ENCODE measurements at regions not wholly inside any gene's neighbourhood (a gene's known extent, or its start where the extent isn't known, plus 50 kb on each side); places are given as distances from the start of the nearest gene placed in this dataset.
A peak's percentile ranks its signal among the peaks of the same experiment; 100 is the strongest.

DNA sequence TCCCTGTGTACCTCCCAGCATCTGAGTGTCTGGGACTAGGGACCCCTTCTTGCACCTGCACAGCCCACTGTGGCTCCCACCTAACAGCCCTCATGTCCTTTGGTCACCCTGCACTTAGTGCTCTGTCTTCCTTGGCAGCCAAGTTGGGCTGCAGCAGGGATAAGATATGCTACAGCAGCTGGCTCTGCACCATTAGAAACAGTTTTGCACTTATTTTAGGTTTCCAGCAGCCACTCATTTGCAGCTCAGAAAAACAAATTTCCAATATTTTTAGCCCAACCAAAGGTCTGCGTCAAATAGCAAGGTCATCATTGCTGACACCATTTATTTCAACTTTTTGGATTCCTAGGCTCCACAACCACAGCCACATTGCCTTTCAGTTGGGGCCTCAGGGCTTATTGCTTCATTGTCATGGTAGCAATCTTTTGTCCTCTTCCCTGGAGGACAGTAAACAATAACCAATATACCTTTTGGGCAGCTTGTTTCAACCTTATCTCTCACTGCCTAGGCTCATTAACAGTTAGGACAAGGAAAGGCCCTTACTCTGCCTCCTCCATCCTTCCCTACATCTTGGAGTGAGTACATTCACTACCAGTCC, 263.9 kb downstream of the COX7C start:
- no peak overlapping the region for H3K27ac Mint-ChIP-seq
- DNase-seq (no peak), ATAC-seq (no peak)
- ChIA-PET CTCF (interaction anchor here (1.1 to 2.6 kb wide), 2 partner anchors 131 to 503 kb away, joined by 3 to 23 read pairs; no protein-coding TSS in a partner anchor), POLR2A (no interaction called here)
- H3K4me3 Mint-ChIP-seq: no peak overlapping the region
- H3K9me3 Mint-ChIP-seq (ENCODE audit: insufficient read depth): no peaks in the 10 kb centered on the region
- H3K4me1 Mint-ChIP-seq (ENCODE audit: low read depth): no peaks in the 10 kb centered on the region
- H3K36me3 Mint-ChIP-seq (ENCODE audit: low read depth): no peaks in the 10 kb centered on the region
- peaks cover 7% of the 10 kb centered on the region for H3K27me3 Mint-ChIP-seq (ENCODE audit: low read depth)

DNA sequence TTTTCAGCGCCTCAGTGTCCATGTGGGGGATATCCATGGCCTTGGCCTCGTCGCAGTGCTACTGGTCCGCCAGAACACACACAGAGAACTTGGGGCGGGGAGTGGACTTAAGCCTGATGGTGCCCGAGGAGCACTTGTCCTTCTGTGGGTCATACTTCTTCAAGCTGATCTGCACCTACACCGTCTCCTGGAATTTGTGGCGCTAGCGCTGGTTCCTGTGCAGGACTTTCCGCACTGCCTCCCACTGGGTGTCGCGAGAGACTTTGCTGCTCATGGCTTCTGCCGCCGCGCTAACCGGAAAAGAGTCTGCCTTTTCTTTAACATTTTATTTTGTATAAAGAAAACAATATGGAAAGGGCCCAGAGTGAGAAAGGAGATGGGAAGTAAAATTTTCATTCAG, 266.9 kb downstream of the COX7C start:
- no peak for ATAC-seq
- Mint-ChIP-seq H3K4me1 (ENCODE audit: low read depth) (no peaks in the 10 kb centered on the region), H3K27me3 (ENCODE audit: low read depth) (peaks cover 3% of the 10 kb centered on the region), H3K36me3 (ENCODE audit: low read depth) (no peaks in the 10 kb centered on the region), H3K4me3 (no peak overlapping the region), H3K9me3 (ENCODE audit: insufficient read depth) (no peaks in the 10 kb centered on the region), H3K27ac (no peak overlapping the region)
- ChIA-PET POLR2A (no interaction called here), CTCF (no interaction called here)
- DNase-seq: no peak

DNA sequence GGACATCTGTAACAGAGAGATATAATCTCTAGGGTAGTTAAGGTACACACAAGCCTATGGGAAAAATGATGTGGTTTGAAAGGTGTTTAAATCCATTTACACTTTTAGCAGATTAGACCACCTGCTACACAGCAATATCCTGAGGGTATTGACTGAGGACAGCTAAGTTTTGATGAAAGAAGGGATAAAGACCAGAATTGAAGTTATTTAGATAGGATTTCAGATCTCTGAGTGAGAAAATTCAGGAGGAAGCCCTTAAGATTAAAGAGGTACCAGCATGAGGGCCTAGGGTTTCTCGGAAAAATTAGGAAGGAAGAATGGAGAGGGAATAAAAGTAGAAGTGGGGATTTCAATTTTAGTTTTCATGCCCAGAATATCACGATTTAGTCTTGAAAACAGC, 267.3 kb downstream of the COX7C start:
- ChIA-PET CTCF (no interaction called here), POLR2A (no interaction called here)
- peaks cover 3% of the 10 kb centered on the region for H3K27me3 Mint-ChIP-seq (ENCODE audit: low read depth)
- H3K9me3 Mint-ChIP-seq (ENCODE audit: insufficient read depth): no peaks in the 10 kb centered on the region
- no peaks in the 10 kb centered on the region for H3K4me1 Mint-ChIP-seq (ENCODE audit: low read depth)
- no peak overlapping the region for H3K27ac Mint-ChIP-seq
- no peak overlapping the region for H3K4me3 Mint-ChIP-seq
- DNase-seq (no peak), ATAC-seq (no peak)
- H3K36me3 Mint-ChIP-seq (ENCODE audit: low read depth): no peaks in the 10 kb centered on the region

DNA sequence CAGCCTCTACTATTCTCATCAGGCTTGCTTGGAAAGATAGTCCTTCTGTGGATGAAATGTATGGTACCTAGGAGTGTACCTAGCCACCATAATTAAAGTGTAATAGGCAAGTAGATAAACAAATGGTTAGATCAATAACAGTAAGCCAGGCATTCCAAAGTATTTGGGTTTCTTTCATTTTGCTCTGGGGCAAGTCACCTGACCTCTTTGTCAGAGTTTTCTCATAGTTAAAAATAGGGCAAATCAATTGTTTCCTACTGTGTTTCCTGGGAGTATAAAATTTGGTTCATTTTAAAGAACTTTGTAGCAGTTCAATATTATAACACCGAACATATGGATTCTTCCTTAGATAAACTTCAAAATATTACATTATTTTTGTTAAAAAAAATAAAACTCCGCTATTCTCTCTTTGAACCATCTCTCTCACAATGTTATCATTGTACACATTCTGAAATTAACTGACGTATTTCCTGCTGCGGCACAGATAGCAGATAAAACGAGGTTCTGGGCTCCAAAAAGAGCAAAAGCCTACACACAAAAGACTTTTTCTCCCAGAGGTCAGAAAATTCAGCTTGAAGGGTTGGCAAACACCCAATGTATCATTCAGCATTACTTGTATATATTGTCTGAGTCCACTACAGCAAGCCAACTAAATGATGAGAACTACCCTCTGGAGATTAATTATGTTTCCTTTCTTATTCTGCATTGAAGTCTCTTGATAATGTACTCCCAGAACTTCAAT, 267.9 kb downstream of the COX7C start:
- CTCF ChIA-PET: no interaction called here
- Mint-ChIP-seq H3K9me3 (ENCODE audit: insufficient read depth) (no peaks in the 10 kb centered on the region), H3K4me1 (ENCODE audit: low read depth) (no peaks in the 10 kb centered on the region), H3K36me3 (ENCODE audit: low read depth) (no peaks in the 10 kb centered on the region), H3K4me3 (no peak overlapping the region), H3K27ac (no peak overlapping the region), H3K27me3 (ENCODE audit: low read depth) (peaks cover 3% of the 10 kb centered on the region)
- ATAC-seq: no peak
- POLR2A ChIA-PET: no interaction called here
- no peak for DNase-seq

DNA sequence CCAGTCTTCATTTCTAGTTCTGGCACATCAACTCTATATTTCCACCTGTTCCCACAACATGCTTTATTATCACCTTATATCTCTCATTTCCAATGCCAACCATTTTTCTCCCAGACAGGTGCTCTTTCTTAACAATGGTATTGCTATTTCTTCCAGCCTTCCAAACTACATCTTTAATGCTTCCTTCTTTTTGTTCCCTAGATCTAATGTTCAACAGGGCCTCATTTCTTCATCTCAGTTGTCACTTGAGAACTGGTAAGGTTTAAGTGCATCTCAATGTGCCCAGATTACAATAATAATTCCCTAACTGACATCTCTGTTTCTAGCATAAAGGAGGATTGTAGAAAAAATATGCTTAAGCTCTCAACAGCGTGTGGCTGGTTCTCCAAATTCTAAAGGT, 272.6 kb downstream of the COX7C start:
- no peak for ATAC-seq
- H3K36me3 Mint-ChIP-seq (ENCODE audit: low read depth): no peaks in the 10 kb centered on the region
- no peaks in the 10 kb centered on the region for H3K4me1 Mint-ChIP-seq (ENCODE audit: low read depth)
- no peak overlapping the region for H3K27ac Mint-ChIP-seq
- DNase-seq: no peak
- ChIA-PET POLR2A (no interaction called here), CTCF (interaction anchor here (1.3 kb wide), 1 partner anchor 10 kb away, joined by 4 read pairs; no protein-coding TSS in a partner anchor)
- H3K27me3 Mint-ChIP-seq (ENCODE audit: low read depth): peaks cover 3% of the 10 kb centered on the region
- no peak overlapping the region for H3K4me3 Mint-ChIP-seq
- H3K9me3 Mint-ChIP-seq (ENCODE audit: insufficient read depth): no peaks in the 10 kb centered on the region

DNA sequence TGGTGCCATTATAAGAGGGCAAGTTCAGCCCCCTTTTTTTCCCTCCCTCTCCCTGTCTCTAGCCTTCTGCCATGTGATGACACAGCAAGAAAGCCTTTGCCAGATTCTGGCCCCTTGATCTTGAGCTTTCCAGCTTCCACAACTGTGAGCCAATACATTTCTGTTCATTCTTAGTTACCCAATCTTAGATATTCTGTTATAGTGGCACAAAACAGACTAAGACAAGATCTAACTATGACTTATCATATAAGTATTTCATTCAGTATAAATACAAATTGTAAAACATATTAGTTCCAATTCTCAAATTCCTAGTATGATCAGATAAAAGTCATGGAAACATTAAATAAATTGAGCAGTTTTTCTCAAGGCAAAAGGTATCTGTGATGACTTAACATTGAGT, 276.3 kb downstream of the COX7C start:
- Mint-ChIP-seq H3K9me3 (ENCODE audit: insufficient read depth) (no peaks in the 10 kb centered on the region), H3K4me1 (ENCODE audit: low read depth) (no peaks in the 10 kb centered on the region)
- CTCF ChIA-PET: no interaction called here

DNA sequence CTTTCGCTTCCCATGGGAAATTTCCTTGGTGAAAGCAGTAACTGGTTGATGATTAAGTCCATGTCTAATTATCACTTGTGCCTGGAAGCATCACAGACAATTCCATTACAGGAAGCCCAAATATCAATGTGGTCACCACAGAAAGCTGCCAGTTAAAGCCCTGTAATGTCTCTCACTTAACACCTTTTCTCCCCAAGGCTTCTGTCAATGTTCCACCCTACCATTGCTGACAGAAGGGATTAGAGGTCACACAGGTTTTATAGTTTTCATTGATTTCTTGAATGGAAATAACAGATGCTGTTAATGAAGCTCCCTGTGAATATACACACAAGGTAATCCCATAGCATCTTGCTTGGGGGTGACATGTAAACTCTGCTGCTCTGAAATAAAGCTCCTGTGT, 279.2 kb downstream of the COX7C start:
- ChIA-PET POLR2A (no interaction called here), CTCF (interaction anchor here (1.6 kb wide), 1 partner anchor 17 kb away, joined by 3 read pairs; no protein-coding TSS in a partner anchor)
- Mint-ChIP-seq H3K27me3 (ENCODE audit: low read depth) (peaks cover 4% of the 10 kb centered on the region), H3K4me1 (ENCODE audit: low read depth) (no peaks in the 10 kb centered on the region), H3K27ac (no peak overlapping the region), H3K9me3 (ENCODE audit: insufficient read depth) (no peaks in the 10 kb centered on the region), H3K4me3 (no peak overlapping the region), H3K36me3 (ENCODE audit: low read depth) (no peaks in the 10 kb centered on the region)
- DNase-seq: no peak
- no peak for ATAC-seq

More for the DNA sequence above, 276.3 kb downstream of the COX7C start:
- ATAC-seq: no peak
- no peaks in the 10 kb centered on the region for H3K27me3 Mint-ChIP-seq (ENCODE audit: low read depth)
- no peaks in the 10 kb centered on the region for H3K36me3 Mint-ChIP-seq (ENCODE audit: low read depth)
- POLR2A ChIA-PET: no interaction called here
- H3K27ac Mint-ChIP-seq: no peak overlapping the region
- no peak overlapping the region for H3K4me3 Mint-ChIP-seq
- no peak for DNase-seq

DNA sequence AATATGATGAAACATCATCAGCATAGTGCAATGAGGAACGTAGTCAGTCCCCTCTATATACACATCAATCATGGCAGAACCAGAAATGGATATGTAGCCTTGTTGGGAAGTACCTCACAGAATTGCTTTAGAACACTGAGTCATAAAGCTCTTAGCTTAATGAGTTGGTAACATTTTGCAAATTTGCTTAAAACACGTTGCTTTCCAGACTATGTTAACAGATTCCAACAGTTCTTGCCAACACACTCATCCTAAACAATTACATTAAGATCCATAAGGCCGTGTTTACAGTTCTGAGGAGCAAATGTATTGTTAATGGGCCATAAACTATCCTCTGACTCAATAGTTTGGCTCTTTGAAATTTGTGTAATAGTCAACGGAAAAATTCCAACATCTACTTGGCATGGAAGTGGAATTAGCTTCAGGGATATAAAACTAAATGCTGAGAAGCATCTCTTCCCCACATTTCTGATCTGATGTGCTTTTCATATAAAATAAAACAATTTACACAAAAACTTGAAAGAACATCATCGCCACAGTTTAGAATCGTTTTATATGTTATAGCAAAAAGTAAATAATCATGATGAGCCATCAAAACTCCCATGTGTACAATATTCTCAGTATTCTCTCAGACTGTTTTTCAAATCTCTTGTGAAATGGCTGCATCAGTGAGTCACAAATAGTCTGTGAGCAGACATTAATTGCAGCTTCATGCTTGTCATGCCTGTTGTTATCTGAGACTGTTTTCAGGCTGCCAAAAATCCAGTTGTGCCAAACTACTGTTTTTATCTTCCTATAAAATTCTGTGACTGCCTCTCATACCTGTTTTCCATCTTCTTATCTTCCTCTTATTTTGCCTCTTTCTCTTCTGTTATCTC, 291.9 kb downstream of the COX7C start:
- Mint-ChIP-seq H3K4me1 (ENCODE audit: low read depth) (no peaks in the 10 kb centered on the region), H3K9me3 (ENCODE audit: insufficient read depth) (no peaks in the 10 kb centered on the region), H3K27me3 (ENCODE audit: low read depth) (peaks cover 21% of the 10 kb centered on the region), H3K4me3 (no peak overlapping the region), H3K27ac (no peak overlapping the region), H3K36me3 (ENCODE audit: low read depth) (no peaks in the 10 kb centered on the region)
- ChIA-PET POLR2A (no interaction called here), CTCF (no interaction called here)
- ATAC-seq: no peak
- no peak for DNase-seq

DNA sequence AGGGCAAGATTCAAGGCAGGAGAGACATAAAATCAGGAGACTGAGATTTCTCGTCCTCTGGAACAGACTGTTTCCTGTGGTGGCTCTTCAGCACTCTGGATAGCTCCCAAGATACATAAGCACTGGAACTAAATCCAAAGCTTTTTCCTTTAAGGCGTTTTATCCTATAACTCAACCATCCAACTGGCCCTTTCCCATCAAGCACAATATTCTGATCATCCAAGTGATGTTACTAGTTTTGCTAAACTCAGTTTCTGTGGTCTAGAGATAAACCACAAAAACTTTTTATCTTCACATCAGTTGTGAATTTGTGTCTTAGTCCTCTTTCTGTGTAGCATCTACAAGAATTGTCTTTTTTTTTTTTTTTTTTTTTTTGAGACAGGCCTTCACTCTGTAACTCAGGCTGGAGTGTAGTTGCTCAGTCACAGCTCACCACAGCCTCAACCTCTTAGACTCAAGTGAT, 299.4 kb downstream of the COX7C start:
- CTCF ChIA-PET: interaction anchor here (0.7 to 1.3 kb wide), 2 partner anchors 51 to 69 kb away, joined by 3 read pairs; no protein-coding TSS in a partner anchor
- peak; percentile 79 for ATAC-seq
- H3K36me3 Mint-ChIP-seq (ENCODE audit: low read depth): no peaks in the 10 kb centered on the region

DNA sequence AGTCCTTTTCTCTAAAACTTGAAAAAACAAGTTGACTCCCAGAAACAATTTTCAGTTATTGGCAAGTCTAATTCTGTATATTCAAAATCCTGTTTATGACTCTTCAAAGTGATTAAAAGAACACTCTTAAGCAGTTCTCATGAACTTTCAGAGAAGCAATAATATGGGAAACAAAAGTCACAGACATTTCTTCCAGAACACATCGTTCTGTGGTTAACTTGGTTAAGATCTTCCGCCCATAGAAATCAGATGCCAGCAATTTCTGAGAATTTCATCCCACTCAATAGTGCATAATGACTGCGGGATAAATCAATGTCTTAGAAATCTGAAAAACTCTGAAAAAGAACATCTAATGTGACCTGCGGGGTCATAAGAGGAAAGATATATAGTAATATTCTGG, 300.5 kb downstream of the COX7C start:
- Mint-ChIP-seq H3K36me3 (ENCODE audit: low read depth) (no peaks in the 10 kb centered on the region), H3K4me3 (no peak overlapping the region), H3K9me3 (ENCODE audit: insufficient read depth) (no peaks in the 10 kb centered on the region), H3K4me1 (ENCODE audit: low read depth) (peaks cover 16% of the 10 kb centered on the region), H3K27ac (no peak overlapping the region), H3K27me3 (ENCODE audit: low read depth) (peaks cover 16% of the 10 kb centered on the region)
- ATAC-seq (peak; percentile 33), DNase-seq (no peak)
- POLR2A ChIA-PET: no interaction called here
- CTCF ChIA-PET: no interaction called here

More for the DNA sequence above, 299.4 kb downstream of the COX7C start:
- peak; percentile 36 for DNase-seq
- no peak overlapping the region for H3K27ac Mint-ChIP-seq
- H3K4me1 Mint-ChIP-seq (ENCODE audit: low read depth): peaks cover 16% of the 10 kb centered on the region
- peaks cover 14% of the 10 kb centered on the region for H3K27me3 Mint-ChIP-seq (ENCODE audit: low read depth)
- no peak overlapping the region for H3K4me3 Mint-ChIP-seq
- POLR2A ChIA-PET: no interaction called here
- no peaks in the 10 kb centered on the region for H3K9me3 Mint-ChIP-seq (ENCODE audit: insufficient read depth)

DNA sequence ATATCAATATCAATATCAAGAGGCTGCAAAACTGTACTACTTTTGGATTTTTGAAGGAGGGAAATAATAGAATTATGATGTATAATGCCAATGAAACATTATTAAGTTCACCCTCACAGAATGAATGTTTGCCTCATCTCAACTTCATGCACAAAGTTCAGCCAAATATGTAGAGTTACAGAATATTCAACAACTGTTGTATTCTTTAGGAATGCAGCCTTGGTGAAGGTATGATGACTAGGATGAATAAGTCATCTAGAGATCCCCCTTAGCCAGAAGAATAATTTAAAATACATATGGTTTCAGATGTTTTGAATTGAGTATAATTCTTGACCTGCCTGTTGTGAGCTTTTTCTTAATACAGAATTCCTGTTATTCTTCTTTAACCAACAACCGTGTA, 308.3 kb downstream of the COX7C start:
- POLR2A ChIA-PET: no interaction called here
- ATAC-seq (no peak), DNase-seq (no peak)
- Mint-ChIP-seq H3K36me3 (ENCODE audit: low read depth) (no peaks in the 10 kb centered on the region), H3K4me1 (ENCODE audit: low read depth) (no peaks in the 10 kb centered on the region), H3K9me3 (ENCODE audit: insufficient read depth) (no peaks in the 10 kb centered on the region), H3K4me3 (no peak overlapping the region), H3K27me3 (ENCODE audit: low read depth) (peaks cover 31% of the 10 kb centered on the region), H3K27ac (no peak overlapping the region)
- CTCF ChIA-PET: interaction anchor here (1.1 kb wide), 1 partner anchor 474 kb away, joined by 3 read pairs; no protein-coding TSS in a partner anchor

All from activated CD8-positive, alpha-beta T cell treated with anti-CD3 and anti-CD28 coated beads, Interleukin-2, amount 10 ng/mL, durations not matched to agents 7 days and 5 days (primary cell).